ENCODE measurements at regions not wholly inside any gene's neighbourhood (a gene's known extent, or its start where the extent isn't known, plus 50 kb on each side); places are given as distances from the start of the nearest gene placed in this dataset.

DNA sequence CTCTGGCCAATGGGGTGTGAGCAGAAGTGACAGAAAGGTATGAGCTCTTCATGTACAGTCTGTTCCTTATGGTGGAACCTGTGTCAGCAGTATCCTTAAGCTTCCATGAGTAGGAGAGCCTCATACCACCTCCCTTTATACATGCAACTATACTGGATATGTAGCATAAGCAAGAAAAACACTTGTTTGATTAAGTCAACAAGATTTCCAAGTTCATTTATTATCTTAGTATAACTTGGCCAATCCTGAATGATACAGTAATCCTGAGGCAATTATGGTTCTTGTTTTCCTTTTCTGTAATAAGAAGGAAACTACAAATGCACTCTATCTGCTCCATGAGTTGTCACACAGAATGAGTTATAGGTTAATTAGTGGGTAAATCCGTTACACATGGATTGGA is 409.6 kb upstream of the ID4 start:
- peaks cover 5% of the 10 kb centered on the region for H3K4me1 Mint-ChIP-seq
- H3K27ac Mint-ChIP-seq = no peak overlapping the region
- peaks cover 7% of the 10 kb centered on the region for H3K9me3 Mint-ChIP-seq
- no peaks in the 10 kb centered on the region for H3K27me3 Mint-ChIP-seq (ENCODE audit: low read depth)
- no peak for TF ChIP-seq CTCF (IDR thresholded peaks at IDR 0.05; ENCODE audit: unreplicated experiment in 3 of 3)
- H3K4me3 Mint-ChIP-seq = no peak overlapping the region
- H3K36me3 Mint-ChIP-seq (ENCODE audit: low read depth) = no peaks in the 10 kb centered on the region

DNA sequence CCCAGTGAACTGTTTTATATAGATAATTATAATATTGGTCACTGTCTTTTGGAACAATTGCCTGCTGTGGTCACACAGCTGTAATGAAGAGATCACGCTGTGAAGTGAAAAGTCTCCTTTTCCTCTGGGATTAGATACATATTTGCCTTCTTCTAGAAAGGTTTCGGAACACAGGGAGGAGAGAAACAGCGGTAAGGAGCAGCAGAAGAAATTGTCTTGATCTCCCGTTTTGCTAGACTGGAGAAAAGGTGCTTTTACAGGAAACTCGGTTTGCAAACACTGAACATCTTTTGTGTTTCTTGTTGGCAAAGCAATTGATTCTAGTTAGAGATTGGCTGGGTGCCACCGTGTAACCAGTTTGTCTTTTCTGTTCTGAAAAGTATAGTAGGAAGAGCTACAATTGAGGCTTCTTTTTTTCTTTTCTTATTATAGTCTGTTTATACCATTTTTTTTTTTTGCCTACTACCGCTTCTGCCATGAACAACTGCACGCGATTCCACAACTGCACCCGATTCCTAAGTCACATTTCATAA is 404.1 kb upstream of the ID4 start:
- Mint-ChIP-seq H3K36me3 (ENCODE audit: low read depth) (no peaks in the 10 kb centered on the region), H3K9me3 (peaks cover 2% of the 10 kb centered on the region), H3K27me3 (ENCODE audit: low read depth) (no peaks in the 10 kb centered on the region), H3K4me3 (no peak overlapping the region), H3K4me1 (peaks cover 11% of the 10 kb centered on the region), H3K27ac (peak overlapping the region in 2 of 3 experiments; percentile 37 to 51)
- TF ChIP-seq CTCF (IDR thresholded peaks at IDR 0.05; ENCODE audit: unreplicated experiment in 3 of 3) = no peak

- no peaks in the 10 kb centered on the region for H3K36me3 Mint-ChIP-seq (ENCODE audit: low read depth)
- peaks cover 11% of the 10 kb centered on the region for H3K4me1 Mint-ChIP-seq
- no peak overlapping the region for H3K4me3 Mint-ChIP-seq
- H3K9me3 Mint-ChIP-seq = no peaks in the 10 kb centered on the region
- TF ChIP-seq CTCF (IDR thresholded peaks at IDR 0.05; ENCODE audit: unreplicated experiment in 3 of 3) = no peak
- no peaks in the 10 kb centered on the region for H3K27me3 Mint-ChIP-seq (ENCODE audit: low read depth)
- H3K27ac Mint-ChIP-seq = no peak overlapping the region
Observed at GRCh38 chr6:19434065-19434464, 403.1 kb upstream of the ID4 start.

DNA sequence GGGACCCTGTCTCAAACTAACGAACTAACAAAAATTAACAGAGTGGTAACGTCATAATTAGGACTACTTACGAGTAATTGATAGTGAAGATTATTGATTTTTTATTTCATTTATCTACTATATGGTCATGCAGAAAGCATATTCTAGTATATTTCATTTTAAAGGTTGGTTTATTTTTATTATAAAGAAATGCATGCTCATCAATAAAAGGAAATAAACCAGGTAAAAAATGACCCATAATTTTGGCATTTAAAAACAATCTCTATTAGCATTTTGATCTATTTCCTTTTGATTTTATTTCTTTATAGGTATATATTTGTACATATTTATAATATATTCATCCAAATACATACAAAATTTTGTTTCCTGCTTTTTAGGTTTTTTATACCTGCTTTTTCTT is 401.4 kb upstream of the ID4 start:
- TF ChIP-seq CTCF (IDR thresholded peaks at IDR 0.05; ENCODE audit: unreplicated experiment in 3 of 3) = no peak
- Mint-ChIP-seq H3K36me3 (ENCODE audit: low read depth) (no peaks in the 10 kb centered on the region), H3K4me1 (peaks cover 15% of the 10 kb centered on the region), H3K9me3 (no peaks in the 10 kb centered on the region), H3K27ac (no peak overlapping the region), H3K4me3 (no peak overlapping the region), H3K27me3 (ENCODE audit: low read depth) (no peaks in the 10 kb centered on the region)

GRCh38 chr6:19438566-19439353 is 398.4 kb upstream of the ID4 start:
- Mint-ChIP-seq H3K4me3 (no peak overlapping the region), H3K27me3 (ENCODE audit: low read depth) (no peaks in the 10 kb centered on the region), H3K27ac (no peak overlapping the region), H3K9me3 (no peaks in the 10 kb centered on the region), H3K4me1 (peaks cover 3% of the 10 kb centered on the region), H3K36me3 (ENCODE audit: low read depth) (no peaks in the 10 kb centered on the region)
- no peak for TF ChIP-seq CTCF (IDR thresholded peaks at IDR 0.05; ENCODE audit: unreplicated experiment in 3 of 3)

DNA sequence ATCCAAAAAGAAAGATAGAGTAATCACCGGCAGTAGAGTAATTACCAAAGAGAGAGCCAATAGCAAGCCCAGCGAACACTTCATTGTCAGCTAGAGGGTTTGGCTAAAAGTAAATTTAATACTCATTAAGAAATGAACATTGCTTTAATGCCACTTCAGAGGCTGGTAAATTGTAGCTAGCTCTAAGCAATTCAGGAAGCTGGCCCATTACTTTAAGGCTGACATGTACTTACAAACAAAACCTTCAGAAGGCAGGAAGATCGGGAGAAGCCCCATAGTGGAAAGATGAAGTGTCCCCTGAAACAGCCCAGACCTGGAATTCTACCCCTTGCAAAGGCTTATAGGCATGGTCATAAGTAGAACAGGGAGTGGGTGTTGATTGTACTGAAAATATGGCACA is 396.6 kb upstream of the ID4 start:
- TF ChIP-seq CTCF (IDR thresholded peaks at IDR 0.05; ENCODE audit: unreplicated experiment in 3 of 3) = no peak
- H3K36me3 Mint-ChIP-seq (ENCODE audit: low read depth) = no peaks in the 10 kb centered on the region
- no peak overlapping the region for H3K4me3 Mint-ChIP-seq
- H3K9me3 Mint-ChIP-seq = no peaks in the 10 kb centered on the region
- no peak overlapping the region for H3K27ac Mint-ChIP-seq
- peaks cover 3% of the 10 kb centered on the region for H3K4me1 Mint-ChIP-seq
- no peaks in the 10 kb centered on the region for H3K27me3 Mint-ChIP-seq (ENCODE audit: low read depth)

Data from nephron (organoid).